ENCODE measurements at regions not wholly inside any gene's neighbourhood (a gene's known extent, or its start where the extent isn't known, plus 50 kb on each side); places are given as distances from the start of the nearest gene placed in this dataset.

- H3K9me3 ChIP-seq (ENCODE audit: severe bottlenecking), result no peaks in the 10 kb centered on the region
- DNase-seq (ENCODE audit: low spot score) (no peak), ATAC-seq (ENCODE audit: low read depth) (no peak)
- no peak for TF ChIP-seq CTCF (IDR thresholded peaks at IDR 0.05; ENCODE audit: poor library complexity, severe bottlenecking)
- no peaks in the 10 kb centered on the region for H3K4me1 ChIP-seq (ENCODE audit: insufficient read depth, poor library complexity, severe bottlenecking)
- no peak overlapping the region for H3K27ac ChIP-seq (ENCODE audit: poor library complexity, severe bottlenecking)
- H3K4me3 ChIP-seq (ENCODE audit: severe bottlenecking), result no peak overlapping the region
- H3K36me3 ChIP-seq (ENCODE audit: low read depth), result no peaks in the 10 kb centered on the region
- H3K27me3 ChIP-seq (ENCODE audit: insufficient read depth, poor library complexity, severe bottlenecking), result peaks cover 27% of the 10 kb centered on the region
These were observed 286.2 kb upstream of the POU3F1 start for GRCh38 chr1:38332649-38333310.

GRCh38 chr1:38331496-38332210, 285.1 kb upstream of the POU3F1 start:
- no peak for ATAC-seq (ENCODE audit: low read depth)
- no peaks in the 10 kb centered on the region for H3K36me3 ChIP-seq (ENCODE audit: low read depth)
- no peak overlapping the region for H3K27ac ChIP-seq (ENCODE audit: poor library complexity, severe bottlenecking)
- H3K4me1 ChIP-seq (ENCODE audit: insufficient read depth, poor library complexity, severe bottlenecking), result no peaks in the 10 kb centered on the region
- no peak for DNase-seq (ENCODE audit: low spot score)
- no peak for TF ChIP-seq CTCF (IDR thresholded peaks at IDR 0.05; ENCODE audit: poor library complexity, severe bottlenecking)
- peaks cover 18% of the 10 kb centered on the region for H3K27me3 ChIP-seq (ENCODE audit: insufficient read depth, poor library complexity, severe bottlenecking)
- no peak overlapping the region for H3K4me3 ChIP-seq (ENCODE audit: severe bottlenecking)
- H3K9me3 ChIP-seq (ENCODE audit: severe bottlenecking), result no peaks in the 10 kb centered on the region

GRCh38 chr1:38330799-38331198, 284.2 kb upstream of the POU3F1 start:
- Histone ChIP-seq H3K4me3 (ENCODE audit: severe bottlenecking) (no peak overlapping the region), H3K27ac (ENCODE audit: poor library complexity, severe bottlenecking) (no peak overlapping the region), H3K4me1 (ENCODE audit: insufficient read depth, poor library complexity, severe bottlenecking) (no peaks in the 10 kb centered on the region), H3K9me3 (ENCODE audit: severe bottlenecking) (no peaks in the 10 kb centered on the region), H3K36me3 (ENCODE audit: low read depth) (no peaks in the 10 kb centered on the region), H3K27me3 (ENCODE audit: insufficient read depth, poor library complexity, severe bottlenecking) (peaks cover 9% of the 10 kb centered on the region)
- TF ChIP-seq CTCF (IDR thresholded peaks at IDR 0.05; ENCODE audit: poor library complexity, severe bottlenecking), result no peak
- ATAC-seq (ENCODE audit: low read depth) (no peak), DNase-seq (ENCODE audit: low spot score) (no peak)

- H3K4me1 ChIP-seq (ENCODE audit: insufficient read depth, poor library complexity, severe bottlenecking), result no peaks in the 10 kb centered on the region
- no peaks in the 10 kb centered on the region for H3K27me3 ChIP-seq (ENCODE audit: insufficient read depth, poor library complexity, severe bottlenecking)
- no peak overlapping the region for H3K4me3 ChIP-seq (ENCODE audit: severe bottlenecking)
- no peak for ATAC-seq (ENCODE audit: low read depth)
- no peak for DNase-seq (ENCODE audit: low spot score)
- no peak overlapping the region for H3K27ac ChIP-seq (ENCODE audit: poor library complexity, severe bottlenecking)
- no peaks in the 10 kb centered on the region for H3K36me3 ChIP-seq (ENCODE audit: low read depth)
- no peaks in the 10 kb centered on the region for H3K9me3 ChIP-seq (ENCODE audit: severe bottlenecking)
- TF ChIP-seq CTCF (IDR thresholded peaks at IDR 0.05; ENCODE audit: poor library complexity, severe bottlenecking), result no peak
These were observed 283.1 kb upstream of the POU3F1 start for GRCh38 chr1:38329644-38330043.

Data from RWPE2 (cell line).